Vagina (tissue), 2 donors: ENCODE measurements at regions not wholly inside any gene's neighbourhood (a gene's known extent, or its start where the extent isn't known, plus 50 kb on each side); places are given as distances from the start of the nearest gene placed in this dataset.

Source experiments
- DNase-seq, 2 donors: peaks; one replicate each; pipeline ENCODE4 v3.0.0-alpha.2; 2017; ENCODE audit errors: extremely low spot score in 2 of 2
- H3K27ac ChIP-seq: fragments of 200-600 bp; sonication (generic); one replicate; pipeline ENCODE4 v1.5.1; 2019
- H3K27me3 ChIP-seq: fragments of 200-600 bp; sonication (generic); one replicate; pipeline ENCODE4 v1.5.1; 2019
- H3K36me3 ChIP-seq, 2 donors: fragments of 200-600 bp; sonication (generic); one replicate each; pipeline ENCODE4 v1.5.1; 2017 to 2019
- H3K4me1 ChIP-seq: fragments of 200-600 bp; sonication (generic); one replicate; pipeline ENCODE4 v1.5.1; 2019
- H3K4me3 ChIP-seq, 2 donors: fragments of 200-600 bp; sonication (generic); 1 replicate in 1 of 2; 2 replicates in 1 of 2; pipeline ENCODE4 v1.5.1; 2016 to 2019
- H3K9me3 ChIP-seq: fragments of 200-600 bp; sonication (generic); one replicate; pipeline ENCODE4 v1.5.1; 2019
- CTCF ChIP-seq, 3 experiments: fragments of 450-650 bp in 2 of 3; fragments of 200-600 bp in 1 of 3; sonication (generic) in 1 of 3; IDR thresholded peaks; one replicate each; pipeline ENCODE4 v1.5.1; 2017 to 2019; ENCODE audit warnings: antibody characterized with exemption in 3 of 3, mild to moderate bottlenecking in 2 of 3, moderate library complexity in 2 of 3
- POLR2A ChIP-seq, 2 donors: fragments of 450-650 bp; IDR thresholded peaks; one replicate each; pipeline ENCODE4 v1.6.1; 2017; ENCODE audit warnings: antibody characterized with exemption in 2 of 2, mild to moderate bottlenecking in 2 of 2, moderate library complexity in 2 of 2
- POLR2AphosphoS5 ChIP-seq, 2 donors: sonication (generic); formaldehyde crosslinking; IDR thresholded peaks; one replicate each; pipeline ENCODE4 v1.9.0; 2017; ENCODE audit warnings: antibody characterized with exemption in 2 of 2, mild to moderate bottlenecking in 2 of 2, low read depth in 1 of 2; ENCODE audit not compliant: insufficient read depth in 1 of 2
- intact Hi-C: fragments of 100-400 bp; cut with DNase I; formaldehyde crosslinking; loops from one replicate; pipeline ENCODE4 v1.15.1; 2023

DNA sequence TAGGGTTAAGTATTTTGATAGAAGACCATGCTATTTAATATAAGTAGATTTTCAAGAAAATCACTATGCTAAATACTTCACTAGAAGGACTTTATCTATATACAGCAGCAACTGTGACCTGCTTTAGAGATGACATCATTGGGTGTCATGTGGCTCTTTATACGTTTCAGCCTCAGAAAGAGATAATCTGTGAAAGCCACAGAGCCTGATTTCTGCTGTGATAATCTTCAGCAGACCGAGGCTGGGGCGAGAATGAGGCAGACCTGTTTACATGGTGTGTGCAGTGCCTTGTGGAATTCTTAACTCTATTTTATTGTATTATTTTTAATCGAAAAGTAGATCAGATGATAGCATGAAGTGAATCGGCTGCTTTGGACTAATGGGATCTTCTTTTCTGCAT, 471.2 kb downstream of the MFSD1 start:
- Histone ChIP-seq H3K4me3 (no peak overlapping the region), H3K27me3 (no peaks in the 10 kb centered on the region), H3K27ac (no peak overlapping the region), H3K4me1 (no peaks in the 10 kb centered on the region), H3K9me3 (no peaks in the 10 kb centered on the region), H3K36me3 (no peaks in the 10 kb centered on the region)
- intact Hi-C loops = no loop called here
- TF ChIP-seq POLR2A (IDR thresholded peaks at IDR 0.05) (no peak), CTCF (IDR thresholded peaks at IDR 0.05) (no peak), POLR2AphosphoS5 (IDR thresholded peaks at IDR 0.05; ENCODE audit: insufficient read depth in 1 of 2, low read depth in 1 of 2) (no peak)
- DNase-seq = no peak

DNA sequence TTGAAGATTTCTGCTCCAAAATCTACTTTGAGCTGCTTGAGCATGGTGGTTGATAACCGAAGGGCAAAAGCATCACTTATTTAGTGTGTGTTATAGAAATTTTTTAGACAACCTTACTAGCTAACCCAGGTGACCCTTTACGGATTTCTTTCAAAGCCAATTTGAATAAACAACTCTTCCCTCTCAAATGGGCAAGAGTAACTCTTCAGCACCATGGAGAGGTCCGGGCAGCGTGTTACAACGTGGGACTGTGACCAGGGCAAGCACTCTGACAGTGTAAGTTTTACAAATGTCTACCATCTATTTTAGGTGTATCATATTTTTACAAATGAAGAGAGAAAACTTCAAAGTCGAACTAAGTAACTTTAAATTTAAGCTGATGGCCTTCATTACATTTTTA, 471.8 kb downstream of the MFSD1 start:
- H3K9me3 ChIP-seq = no peaks in the 10 kb centered on the region

DNA sequence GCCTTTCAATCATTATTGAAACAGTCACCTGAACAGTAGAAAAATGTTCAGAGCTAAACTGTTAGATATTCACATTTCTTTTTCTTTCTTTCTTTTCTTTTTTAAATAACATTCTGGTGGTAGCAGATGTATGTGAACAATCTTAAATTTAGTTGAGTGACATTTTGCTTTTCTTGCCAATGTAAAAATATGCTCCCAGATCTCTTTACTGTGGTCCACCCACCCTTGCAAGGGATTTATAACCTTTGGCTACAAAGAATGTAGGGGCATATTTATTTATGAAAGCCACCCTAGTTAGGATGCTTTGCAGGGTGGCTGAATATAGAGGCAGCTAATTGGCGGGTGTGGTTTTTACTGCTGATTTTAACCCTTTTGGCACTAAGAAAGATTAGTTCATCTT, 473.9 kb downstream of the MFSD1 start:
- H3K27ac ChIP-seq = no peak overlapping the region
- TF ChIP-seq POLR2AphosphoS5 (IDR thresholded peaks at IDR 0.05; ENCODE audit: insufficient read depth in 1 of 2, low read depth in 1 of 2) (no peak), POLR2A (IDR thresholded peaks at IDR 0.05) (no peak), CTCF (IDR thresholded peaks at IDR 0.05) (no peak)
- intact Hi-C loops = no loop called here
- no peaks in the 10 kb centered on the region for H3K36me3 ChIP-seq
- no peak overlapping the region for H3K4me3 ChIP-seq
- H3K4me1 ChIP-seq = no peaks in the 10 kb centered on the region
- no peaks in the 10 kb centered on the region for H3K9me3 ChIP-seq
- no peaks in the 10 kb centered on the region for H3K27me3 ChIP-seq
- no peak for DNase-seq

More for the DNA sequence above, 471.8 kb downstream of the MFSD1 start:
- H3K4me3 ChIP-seq = no peak overlapping the region
- intact Hi-C loops = no loop called here
- TF ChIP-seq CTCF (IDR thresholded peaks at IDR 0.05) = no peak
- TF ChIP-seq POLR2AphosphoS5 (IDR thresholded peaks at IDR 0.05; ENCODE audit: insufficient read depth in 1 of 2, low read depth in 1 of 2) = no peak
- TF ChIP-seq POLR2A (IDR thresholded peaks at IDR 0.05) = no peak
- H3K36me3 ChIP-seq = no peaks in the 10 kb centered on the region
- H3K4me1 ChIP-seq = no peaks in the 10 kb centered on the region
- H3K27me3 ChIP-seq = no peaks in the 10 kb centered on the region
- no peak for DNase-seq
- no peak overlapping the region for H3K27ac ChIP-seq

DNA sequence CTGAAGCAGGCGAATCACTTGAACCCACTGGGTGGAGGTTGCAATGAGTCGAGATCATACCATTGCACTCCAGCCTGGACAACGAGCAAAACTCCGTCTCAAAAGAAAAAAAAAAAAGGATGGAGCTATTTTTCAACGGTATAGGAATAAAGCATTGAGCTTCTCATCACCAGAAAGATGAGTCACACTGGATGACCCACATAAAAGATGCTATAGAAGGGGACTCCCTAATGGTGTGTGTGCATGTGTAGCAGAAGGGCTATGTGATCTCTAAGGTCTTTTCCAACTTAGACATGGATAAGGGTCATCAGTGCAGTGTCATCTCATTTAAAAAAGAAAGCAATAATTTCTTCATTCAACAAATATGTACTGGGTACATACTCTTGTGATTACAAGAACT, 476.0 kb downstream of the MFSD1 start:
- no peak overlapping the region for H3K4me3 ChIP-seq
- H3K9me3 ChIP-seq = no peaks in the 10 kb centered on the region
- H3K36me3 ChIP-seq = no peaks in the 10 kb centered on the region
- no peaks in the 10 kb centered on the region for H3K4me1 ChIP-seq
- no peak for TF ChIP-seq POLR2AphosphoS5 (IDR thresholded peaks at IDR 0.05; ENCODE audit: insufficient read depth in 1 of 2, low read depth in 1 of 2)
- no peak for TF ChIP-seq CTCF (IDR thresholded peaks at IDR 0.05)
- TF ChIP-seq POLR2A (IDR thresholded peaks at IDR 0.05) = no peak
- intact Hi-C loops = no loop called here
- H3K27ac ChIP-seq = no peak overlapping the region
- H3K27me3 ChIP-seq = no peaks in the 10 kb centered on the region
- DNase-seq = no peak

DNA sequence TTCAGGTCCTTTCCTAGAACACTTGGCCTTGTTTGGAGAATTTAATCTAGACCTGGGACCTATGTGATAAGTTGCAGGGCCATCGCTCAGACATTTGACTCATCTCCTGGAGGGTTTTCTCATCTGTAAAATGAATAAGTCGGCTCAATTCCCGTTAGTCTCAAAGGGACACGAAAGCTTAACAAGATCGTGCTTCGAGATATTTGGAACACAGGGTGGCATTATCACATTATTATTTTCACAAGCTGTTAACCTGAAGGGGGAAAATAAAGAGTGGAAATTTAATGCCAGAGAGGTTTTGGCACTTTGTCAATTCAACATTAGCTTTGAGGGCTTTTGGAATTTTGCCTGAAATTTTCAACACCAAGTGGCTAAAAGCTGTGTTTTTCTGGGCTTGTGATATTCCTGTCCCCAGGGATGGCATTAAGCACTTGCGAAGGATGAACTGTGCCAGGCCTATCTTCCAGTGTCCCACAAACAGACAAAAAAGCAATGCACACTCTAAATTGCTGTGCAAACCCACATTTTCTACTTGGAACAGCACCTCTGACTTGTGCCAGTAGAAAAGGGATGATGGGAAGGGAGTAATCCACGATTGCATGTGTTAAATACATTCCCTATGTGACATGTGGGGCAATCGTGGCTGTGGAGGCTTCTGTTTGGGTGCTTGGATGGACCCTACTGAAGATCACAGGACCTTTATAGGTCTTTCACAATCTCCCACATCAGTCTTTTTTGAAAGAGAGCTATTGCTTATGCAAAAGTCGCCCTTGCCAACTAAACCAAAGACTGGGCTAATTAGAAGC, 478.7 kb downstream of the MFSD1 start:
- intact Hi-C loops = no loop called here
- no peaks in the 10 kb centered on the region for H3K27me3 ChIP-seq
- no peaks in the 10 kb centered on the region for H3K36me3 ChIP-seq
- DNase-seq = no peak
- no peak for TF ChIP-seq CTCF (IDR thresholded peaks at IDR 0.05)
- no peak for TF ChIP-seq POLR2A (IDR thresholded peaks at IDR 0.05)
- no peak for TF ChIP-seq POLR2AphosphoS5 (IDR thresholded peaks at IDR 0.05; ENCODE audit: insufficient read depth in 1 of 2, low read depth in 1 of 2)
- H3K4me3 ChIP-seq = no peak overlapping the region
- H3K9me3 ChIP-seq = no peaks in the 10 kb centered on the region
- H3K4me1 ChIP-seq = no peaks in the 10 kb centered on the region
- H3K27ac ChIP-seq = no peak overlapping the region
